Fibroblast of peridontal ligament (primary cell): ENCODE measurements at regions not wholly inside any gene's neighbourhood (a gene's known extent, or its start where the extent isn't known, plus 50 kb on each side); places are given as distances from the start of the nearest gene placed in this dataset.
"Not testable (repeated sequence)": the region's sequence is repeated elsewhere in the genome, so short reads cannot be mapped to it uniquely, and the experiment has no call there.

Source experiments
- DNase-seq: peaks from one replicate; pipeline ENCODE4 v3.0.0-alpha.2; 2010; ENCODE audit errors: extremely low read depth

DNA sequence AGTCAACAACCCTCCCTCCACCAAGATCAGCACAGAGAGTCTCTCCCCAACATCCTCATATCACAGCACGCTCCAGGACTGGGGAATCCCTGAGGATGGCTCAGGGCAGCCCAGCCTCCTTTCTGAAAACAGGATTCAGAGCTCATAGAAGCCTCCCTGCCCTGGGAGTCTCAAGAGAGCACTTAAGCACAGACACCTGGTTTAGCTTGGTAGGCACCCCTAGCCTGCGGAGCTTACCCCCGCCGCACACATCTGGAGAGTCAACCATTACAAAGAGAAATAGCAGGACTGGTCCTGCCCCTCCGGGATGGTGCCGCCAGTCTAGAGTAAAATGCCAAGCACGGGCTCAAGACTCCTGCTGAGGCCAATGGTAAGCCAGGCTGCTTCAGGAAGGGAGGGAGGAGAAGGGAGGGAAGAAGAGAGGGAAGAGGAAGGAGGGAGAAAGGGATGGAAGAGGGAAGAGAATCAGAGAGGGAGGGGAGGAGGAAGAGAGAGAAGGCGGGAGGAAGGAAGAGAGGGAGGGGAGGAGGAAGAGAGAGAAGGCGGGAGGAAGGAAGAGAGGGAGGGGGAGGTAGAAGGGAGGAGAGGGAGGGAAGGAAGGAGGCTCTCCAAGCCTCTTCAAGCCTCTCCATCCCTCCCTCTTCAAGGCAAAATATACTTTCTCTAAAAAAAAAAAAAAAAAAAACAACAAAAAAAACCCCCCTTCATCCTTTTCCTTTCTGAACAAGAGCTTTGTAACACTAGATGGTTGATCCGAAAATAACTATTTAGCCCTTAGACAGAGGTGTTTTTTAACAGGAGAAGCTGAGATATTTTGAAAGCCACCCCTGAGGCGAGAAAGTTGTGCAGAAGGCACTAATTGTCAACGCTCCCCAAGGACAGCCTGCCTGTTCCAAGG lies 278.6 kb upstream of the TLE3 start:
- no peak for DNase-seq

DNA sequence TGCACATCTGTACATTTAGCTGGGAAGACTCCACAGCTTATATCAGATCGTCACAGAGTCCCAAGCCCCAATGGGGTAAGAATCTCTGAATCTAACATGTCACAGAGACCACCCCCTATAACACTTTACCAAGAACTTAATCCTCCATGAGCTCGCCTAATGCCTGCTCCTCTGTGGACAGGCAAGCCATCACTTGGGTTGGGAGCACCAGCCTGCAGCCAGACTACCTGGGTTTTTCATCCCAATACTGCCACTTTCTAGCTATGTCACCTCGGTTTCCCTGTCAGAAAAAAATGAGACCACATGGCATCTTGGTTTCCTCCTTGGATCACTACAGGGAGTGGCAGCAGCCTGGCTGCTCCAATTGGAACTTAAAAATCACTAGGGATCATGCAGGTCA lies 277.9 kb upstream of the TLE3 start:
- no peak for DNase-seq

DNA sequence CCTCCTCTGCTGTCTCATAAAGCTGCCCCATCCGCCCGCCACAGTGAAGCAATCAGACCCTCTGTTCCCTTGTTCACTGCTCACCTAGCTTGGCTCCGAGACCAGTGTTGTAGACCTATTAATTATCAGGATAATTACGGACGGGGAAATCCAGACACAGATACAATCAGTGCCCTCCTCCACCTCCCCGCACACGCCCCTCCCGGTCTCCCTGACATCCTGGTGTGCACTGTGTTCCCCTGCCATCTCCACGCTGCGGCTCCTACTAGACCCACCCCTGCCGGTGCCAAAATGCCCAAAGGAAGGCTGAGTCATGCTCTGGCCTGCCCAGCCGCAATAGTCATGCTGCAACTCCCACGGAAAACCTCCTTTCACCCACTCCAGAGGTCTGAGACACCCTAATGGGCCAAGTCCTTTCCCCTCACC lies 277.3 kb upstream of the TLE3 start:
- peak; percentile 2 for DNase-seq

DNA sequence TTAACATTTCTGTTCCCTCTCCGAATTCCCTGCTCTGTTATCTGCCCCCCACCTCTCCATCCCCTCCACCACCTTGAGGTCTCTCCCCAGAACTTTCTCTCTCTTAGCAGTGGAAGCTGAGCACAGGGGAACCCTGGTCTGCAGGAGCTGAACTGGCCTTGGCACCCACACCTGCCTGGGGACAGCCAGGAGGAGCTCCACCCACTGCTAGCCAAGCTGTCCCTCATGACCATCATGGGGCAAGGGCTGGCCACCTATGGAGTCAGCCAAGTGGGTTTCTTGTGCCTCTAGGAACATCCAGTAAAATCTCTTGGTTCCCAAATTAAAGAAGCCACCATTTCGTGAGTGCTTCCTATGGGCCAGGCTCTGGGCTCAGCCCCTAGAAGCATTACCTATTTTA lies 276.4 kb upstream of the TLE3 start:
- no peak for DNase-seq

DNA sequence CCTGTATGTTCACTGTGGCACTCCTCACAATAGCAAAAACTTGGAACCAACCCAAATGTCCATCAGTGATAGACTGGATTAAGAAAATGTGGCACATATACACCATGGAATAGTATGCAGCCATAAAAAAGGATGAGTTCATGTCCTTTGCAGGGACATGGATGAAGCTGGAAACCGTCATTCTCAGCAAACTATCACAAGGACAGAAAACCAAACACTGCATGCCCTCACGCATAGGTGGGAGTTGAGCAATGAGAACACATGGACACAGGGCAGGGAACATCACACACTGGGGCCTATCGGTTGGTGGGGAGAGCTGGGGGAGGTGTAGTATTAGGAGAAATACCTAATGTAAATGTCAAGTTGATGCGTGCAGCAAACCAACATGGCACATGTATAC lies 275.7 kb upstream of the TLE3 start:
- DNase-seq = not testable (repeated sequence)

DNA sequence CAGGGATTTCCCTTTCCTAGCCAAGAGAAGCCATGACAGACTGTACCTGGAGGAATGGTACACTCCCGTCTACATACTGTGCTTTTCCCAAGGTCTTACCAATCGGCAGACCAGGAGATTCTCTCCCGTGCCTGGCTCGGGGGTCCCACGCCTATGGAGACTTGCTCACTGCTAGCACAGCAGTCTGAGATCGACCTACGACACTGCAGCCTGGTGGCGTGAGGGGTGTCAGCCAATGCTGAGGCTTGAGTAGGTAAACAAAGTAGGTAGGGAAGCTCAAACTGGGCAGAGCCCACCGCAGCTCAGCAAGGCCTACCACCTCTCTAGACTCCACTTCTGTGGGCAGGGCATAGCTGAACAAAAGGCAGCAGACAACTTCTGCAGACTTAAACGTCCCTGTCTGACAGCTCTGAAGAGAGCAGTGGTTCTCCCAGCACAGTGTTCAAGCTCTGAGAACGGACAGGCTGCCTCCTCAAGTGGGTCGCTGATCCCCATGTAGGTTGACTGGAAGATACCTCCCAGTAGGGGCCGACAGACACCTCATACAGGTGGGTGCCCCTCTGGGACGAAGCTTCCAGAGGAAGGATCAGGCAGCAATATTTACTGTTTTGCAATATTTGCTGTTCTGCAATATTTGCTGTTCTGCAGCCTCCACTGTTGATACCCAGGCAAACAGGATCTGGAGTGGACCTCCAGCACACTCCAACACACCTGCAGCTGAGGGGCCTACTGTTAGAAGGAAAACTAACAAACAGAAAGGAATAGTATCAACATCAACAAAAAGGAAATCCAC lies 270.4 kb upstream of the TLE3 start:
- DNase-seq = not testable (repeated sequence)

DNA sequence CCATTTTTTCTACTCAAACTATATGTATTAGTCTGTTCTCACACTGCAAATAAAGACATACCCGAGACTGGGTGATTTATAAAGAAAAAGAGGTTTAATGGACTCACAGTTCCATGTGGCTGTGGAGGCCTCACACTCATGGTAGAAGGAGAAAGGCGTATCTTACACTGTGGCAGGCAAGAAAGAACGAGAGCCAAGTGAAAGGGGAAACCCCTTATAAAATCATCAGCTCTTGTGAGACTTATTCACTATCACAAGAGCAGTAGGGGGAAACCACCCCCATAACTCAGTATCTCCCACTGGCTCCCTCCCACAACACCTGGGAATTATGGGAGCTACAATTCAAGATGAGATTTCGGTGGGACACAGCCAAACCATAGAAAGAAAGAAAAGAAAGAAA lies 266.3 kb upstream of the TLE3 start:
- not testable (repeated sequence) for DNase-seq

DNA sequence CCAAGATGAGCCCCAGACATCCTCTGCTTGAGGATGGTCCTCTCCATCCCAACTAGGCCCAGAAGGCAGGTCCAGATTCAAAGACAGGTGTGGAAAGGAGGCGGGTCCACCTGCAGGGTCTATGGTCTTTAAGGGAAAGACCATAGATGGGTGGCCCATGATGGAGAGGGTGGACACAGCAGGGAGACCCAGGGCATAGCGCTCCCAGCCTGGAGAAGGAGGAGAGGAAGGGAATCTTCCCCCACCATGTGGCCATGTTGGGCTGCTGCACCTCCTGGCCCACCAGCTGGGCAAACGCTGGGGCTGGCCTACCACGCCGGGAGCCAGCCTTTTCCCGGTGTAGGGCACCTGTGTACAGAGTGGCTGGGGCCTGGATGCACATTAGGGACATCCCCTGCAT lies 265.2 kb upstream of the TLE3 start:
- peak; percentile 14 for DNase-seq

DNA sequence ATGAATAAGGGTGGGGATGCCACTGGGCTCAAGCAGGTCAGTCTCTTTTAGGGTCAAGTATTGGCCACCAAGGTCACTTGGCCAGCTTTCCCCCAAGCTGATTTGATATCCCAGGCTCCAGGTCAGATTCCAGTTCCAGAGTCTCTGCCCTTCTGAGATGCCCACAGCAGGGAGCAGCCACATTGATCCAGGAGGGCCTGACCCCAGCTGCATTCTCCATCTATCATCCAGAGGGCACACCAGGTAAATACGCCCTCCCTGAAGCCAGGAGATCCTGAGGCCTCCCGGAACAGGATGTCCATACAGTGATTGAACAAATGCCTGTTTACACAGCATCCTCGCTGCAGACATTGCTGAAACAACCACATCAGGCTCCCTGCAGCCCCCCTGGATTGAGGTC lies 264.6 kb upstream of the TLE3 start:
- DNase-seq = no peak

DNA sequence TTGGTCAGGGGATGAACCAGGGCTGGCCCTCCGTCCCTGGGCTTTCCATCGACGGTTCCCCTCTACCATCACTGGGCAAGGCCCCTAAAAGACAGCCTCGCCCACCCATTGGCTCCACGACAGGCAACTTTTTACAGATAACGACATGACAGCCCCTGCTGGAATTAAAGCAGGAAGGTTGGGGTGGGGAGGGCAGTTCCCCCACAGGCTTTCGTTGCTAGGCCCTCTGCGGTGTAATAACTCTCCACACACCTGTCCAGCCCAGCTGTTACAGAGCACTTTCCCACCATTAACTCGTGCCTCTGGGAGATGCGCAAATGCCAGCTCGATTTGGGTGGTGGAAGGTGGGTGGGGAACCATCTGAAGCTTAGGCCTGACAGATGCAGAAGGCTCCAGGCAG lies 264.2 kb upstream of the TLE3 start:
- no peak for DNase-seq

DNA sequence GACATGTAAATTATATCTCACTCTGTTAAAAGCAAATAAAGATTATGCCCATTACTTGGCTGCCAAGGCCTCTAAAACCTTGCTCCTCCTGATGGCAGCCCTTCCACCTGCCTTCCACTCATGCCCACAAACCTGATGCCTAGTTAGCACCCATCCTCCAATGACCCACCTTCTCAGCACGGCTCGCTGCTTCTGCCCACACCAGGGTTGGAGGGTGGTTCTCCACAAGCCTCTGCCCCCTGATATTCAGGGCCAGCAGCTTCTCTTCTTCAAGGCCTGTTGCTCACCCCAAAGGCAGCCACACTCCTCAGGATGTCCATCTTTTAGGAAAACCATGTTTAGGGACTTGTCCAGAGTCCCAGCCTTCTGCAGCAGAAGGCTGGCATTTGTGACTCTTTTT lies 263.4 kb upstream of the TLE3 start:
- no peak for DNase-seq

DNA sequence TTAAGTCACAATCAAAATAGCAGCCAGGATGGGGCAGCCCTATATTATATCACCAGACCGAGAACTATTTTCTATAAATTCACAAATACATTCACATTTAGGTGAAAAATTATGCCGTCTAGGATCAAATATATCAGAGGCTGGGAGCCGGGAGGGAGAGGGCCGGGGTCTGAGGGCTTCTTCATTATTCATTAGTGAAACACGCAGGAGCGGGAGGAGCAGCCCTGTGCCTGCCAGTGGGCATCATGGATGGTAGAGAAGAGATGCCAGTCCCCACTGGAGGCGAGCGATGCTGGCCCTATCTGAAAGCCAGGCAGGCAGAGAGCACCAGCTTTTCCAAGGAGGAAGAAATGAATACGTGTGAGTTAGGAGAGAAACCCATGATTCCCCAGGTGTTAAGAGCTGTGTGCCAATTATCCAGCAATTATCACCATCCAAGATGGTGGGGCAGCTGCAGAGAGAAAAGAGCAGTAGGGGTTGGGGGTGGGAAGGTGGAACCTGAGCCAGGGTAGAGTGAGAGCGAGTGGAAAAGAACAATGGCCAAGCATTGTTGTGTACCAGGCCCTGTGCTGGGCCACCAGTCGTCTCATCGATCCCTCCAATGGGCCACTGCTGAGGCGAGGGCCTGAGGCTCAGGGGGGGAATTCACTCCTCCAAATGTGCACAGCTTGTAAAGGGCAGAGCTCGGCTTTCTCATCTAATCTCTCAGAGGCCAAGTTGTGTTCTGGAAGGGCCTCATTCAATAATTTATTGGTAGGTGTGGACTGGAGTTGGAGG lies 261.3 kb upstream of the TLE3 start:
- no peak for DNase-seq

DNA sequence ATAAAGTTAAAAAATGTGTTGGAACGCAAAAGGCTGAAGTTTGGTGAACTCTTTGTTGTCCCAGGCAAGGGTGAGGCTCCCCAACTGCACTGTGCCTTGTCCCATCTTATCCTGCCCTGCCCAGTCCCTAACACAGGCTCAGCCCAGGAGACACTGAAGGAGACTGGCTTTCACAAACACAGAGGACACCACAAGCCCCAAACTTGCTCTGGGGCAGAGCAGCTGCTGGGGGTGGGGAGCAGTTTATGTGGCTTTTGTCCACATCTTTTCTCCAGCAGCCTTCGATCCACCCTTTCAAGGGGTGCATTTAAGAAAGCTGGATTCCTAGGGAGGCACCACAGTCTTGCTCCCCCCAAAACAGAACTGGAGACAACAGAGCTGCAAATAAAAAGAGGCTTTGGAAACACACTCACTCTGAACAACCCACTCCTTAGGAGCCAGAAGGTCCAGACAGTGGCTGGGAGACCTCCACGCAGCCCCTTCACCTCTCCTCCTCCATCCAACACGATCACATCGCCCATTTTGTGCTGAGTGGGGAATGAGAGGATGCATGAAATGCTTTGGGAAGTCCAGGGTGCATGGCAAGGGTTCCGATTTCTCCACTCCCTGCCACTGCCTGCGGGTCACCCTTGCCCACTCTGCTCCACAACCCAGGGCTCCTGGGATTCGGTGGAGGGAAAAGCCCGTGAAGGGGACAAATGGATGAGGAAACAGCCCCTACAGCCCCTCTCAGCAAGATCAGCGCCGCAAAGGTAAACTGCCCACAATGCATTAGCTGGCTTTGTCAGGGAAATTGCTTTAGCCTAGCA lies 260.5 kb upstream of the TLE3 start:
- no peak for DNase-seq

DNA sequence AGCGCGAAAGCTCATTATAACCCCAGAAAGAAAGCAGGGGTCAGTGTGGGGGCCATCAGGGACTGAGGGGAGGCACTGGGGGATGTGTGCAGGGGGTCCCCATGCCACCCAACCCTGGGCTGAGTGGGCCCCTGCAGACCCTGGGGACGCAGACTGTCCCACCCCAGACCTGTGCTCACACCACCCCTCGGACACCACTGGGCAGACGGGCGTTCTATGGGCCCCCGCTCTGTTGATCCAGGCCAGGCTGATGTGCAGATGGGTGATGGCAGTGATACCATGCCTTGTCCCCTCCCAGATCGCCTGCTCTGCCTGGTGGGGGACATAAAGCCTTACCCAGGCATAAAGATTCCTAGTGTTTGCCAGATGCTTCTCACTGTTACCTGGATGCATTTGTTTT lies 259.7 kb upstream of the TLE3 start:
- DNase-seq = no peak

DNA sequence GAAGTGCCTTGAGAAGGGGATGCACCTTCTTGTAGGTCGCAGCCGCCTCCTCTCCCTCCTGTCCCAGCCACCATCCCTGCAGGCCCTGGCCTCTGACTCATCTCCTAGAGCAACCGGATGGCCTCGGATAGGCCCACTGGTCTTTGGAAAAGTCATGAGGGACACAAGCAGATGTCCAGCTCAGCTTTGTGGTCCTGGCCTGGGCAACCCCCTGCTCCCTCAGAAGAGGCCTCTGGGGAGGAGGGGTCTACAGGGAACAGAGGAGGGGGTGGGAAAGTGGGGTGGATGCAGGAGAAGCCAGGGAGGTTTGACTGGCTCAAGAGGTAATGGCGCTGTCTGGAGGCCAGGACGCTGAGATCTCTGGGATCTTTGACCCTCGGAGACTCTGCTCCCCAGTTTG lies 259.2 kb upstream of the TLE3 start:
- no peak for DNase-seq

DNA sequence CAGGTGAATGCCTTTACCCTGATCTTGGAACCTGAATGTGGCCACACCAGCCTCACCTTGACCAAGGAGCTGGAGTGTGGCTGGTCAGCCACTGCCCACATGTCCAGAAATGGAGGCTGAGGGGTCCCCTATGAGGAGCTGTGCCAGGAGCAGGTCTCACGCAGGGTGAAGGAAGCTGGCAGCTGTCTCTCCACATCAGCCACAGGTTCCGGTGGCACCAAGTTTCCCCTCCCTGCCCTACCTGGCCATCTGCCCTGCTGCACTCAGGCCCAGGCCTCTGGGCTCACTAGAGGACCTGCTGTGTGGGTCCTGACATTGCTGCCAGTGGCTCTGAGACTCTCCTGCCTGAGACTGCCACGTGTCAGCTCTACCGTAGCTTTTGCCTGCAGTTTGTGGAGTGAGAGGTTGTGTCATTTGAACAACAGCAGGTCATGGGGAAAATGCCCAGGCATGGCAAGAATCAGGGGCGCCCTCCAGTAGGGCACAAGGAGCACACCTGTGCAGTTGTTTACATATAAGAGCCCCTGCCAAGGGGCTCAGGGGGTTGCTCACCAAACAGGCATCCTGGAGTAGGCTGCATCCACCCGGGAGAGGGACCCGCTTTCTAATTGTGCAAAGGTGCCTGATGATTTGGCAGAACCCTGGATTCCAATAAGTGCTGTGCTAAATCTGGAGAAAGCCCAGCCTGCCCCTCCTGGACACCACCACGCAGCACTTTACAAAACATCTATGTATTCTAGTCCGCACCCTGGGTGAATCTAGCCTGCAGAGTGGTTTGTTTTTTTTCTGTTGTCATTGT lies 258.5 kb upstream of the TLE3 start:
- no peak for DNase-seq

DNA sequence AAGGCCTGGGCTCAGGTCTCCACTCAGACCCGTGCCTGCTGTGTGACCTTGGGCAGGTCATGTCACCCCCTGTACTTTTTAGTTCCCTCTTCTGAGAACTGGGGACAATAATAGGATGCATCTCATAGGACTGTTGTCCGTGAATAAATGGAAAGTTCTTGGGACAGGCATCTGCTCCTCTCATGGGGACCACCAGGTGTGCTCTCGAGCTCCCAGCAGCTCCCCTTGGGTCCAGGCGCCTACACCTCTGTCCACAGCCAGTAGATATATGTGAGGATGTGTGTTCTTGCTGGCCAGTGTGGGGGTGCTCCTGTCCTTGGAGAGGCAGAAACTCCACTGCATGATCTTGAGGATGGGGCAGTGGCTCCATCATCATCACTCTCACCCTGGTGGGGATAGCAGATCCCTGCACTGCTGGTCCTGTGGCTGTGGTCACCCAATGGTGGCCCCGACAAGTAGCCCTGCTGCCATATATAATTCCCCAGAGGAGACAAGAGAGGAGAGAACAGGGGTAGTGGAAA lies 257.6 kb upstream of the TLE3 start:
- DNase-seq = no peak

DNA sequence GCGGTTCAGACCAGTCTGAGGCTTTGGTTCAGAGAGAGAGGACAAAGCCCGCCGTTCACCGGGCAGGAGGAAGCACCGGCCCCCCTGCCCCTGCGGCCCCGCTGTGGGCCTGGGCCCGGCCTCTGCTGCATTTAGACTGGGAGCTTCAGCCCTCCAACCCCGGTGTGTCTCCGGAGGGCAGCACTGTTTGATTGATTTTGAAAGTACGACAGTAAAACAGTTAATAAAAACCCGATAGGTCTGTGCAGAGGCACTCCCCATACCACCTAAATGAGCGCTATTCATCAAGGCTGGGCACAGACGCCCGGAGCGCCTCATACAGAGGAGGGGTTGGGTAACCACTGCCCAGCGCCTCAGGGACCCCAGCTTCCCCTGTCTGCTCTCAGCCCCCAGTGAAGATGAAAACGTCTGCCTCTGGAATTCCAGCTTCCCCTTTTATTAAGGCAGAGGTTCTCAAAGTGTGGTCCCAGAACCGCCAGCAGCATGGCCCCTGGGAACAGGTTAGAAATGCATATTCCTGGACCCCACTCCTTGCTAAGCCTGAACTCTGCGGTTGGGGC lies 256.7 kb upstream of the TLE3 start:
- DNase-seq = no peak

DNA sequence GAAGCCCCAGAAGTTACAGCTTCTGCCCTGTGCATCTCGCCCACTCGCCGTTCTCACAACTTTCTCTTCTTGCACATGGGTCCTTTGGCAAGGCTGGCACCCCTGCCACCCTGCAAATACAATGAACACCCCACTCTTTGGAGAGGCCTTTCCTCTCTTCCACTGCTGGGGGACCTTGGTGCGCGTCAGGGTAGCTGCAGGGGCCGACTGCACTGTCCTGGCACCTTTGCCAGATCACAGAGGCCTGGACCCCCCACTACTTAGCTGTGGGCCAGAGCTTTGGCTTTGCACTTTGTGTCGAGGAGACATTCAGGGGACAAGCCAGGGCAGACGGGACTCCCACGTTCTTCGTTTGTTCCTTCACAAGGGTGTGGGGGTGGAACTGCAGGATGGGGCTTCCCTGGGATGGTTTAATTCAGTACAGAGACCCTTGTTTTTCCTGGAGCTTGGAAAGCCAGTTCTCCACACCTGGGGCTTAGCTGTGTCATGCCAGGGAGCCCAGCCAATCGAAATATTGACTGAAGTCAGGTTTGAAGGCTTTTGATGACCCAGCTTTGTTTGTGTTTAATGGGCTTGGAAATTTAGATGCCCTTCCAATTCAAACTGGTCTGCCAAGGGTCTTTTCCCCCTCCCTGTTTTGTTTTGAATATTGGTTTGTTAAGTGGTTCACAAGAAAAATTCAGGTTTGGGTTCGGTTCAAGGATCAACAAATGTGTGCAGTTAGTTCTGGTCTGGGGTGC lies 256.1 kb upstream of the TLE3 start:
- no peak for DNase-seq
